ENCODE measurements at regions not wholly inside any gene's neighbourhood (a gene's known extent, or its start where the extent isn't known, plus 50 kb on each side); places are given as distances from the start of the nearest gene placed in this dataset.
"Not testable (repeated sequence)": the region's sequence is repeated elsewhere in the genome, so short reads cannot be mapped to it uniquely, and the experiment has no call there.

GRCh38 chr3:182149594-182149993 lies 437.9 kb downstream of the SOX2 start:
- no peak for TF ChIP-seq CTCF (IDR thresholded peaks at IDR 0.05; ENCODE audit: insufficient read depth, low read length)
- no peak for DNase-seq (ENCODE audit: low read depth)
- H3K4me3 ChIP-seq (ENCODE audit: low read depth, low read length) = no peak overlapping the region

GRCh38 chr3:182156326-182156725 lies 444.6 kb downstream of the SOX2 start:
- DNase-seq (ENCODE audit: low read depth); H3K4me3 ChIP-seq (ENCODE audit: low read depth, low read length): not testable (repeated sequence)

GRCh38 chr3:182165234-182165633 lies 453.5 kb downstream of the SOX2 start:
- no peak for DNase-seq (ENCODE audit: low read depth)
- TF ChIP-seq CTCF (IDR thresholded peaks at IDR 0.05; ENCODE audit: insufficient read depth, low read length) = no peak
- no peak overlapping the region for H3K4me3 ChIP-seq (ENCODE audit: low read depth, low read length)

GRCh38 chr3:182172534-182172933 lies 460.8 kb downstream of the SOX2 start:
- no peak for TF ChIP-seq CTCF (IDR thresholded peaks at IDR 0.05; ENCODE audit: insufficient read depth, low read length)
- DNase-seq (ENCODE audit: low read depth) = no peak
- H3K4me3 ChIP-seq (ENCODE audit: low read depth, low read length) = no peak overlapping the region

- no peak for TF ChIP-seq CTCF (IDR thresholded peaks at IDR 0.05; ENCODE audit: insufficient read depth, low read length)
- no peak for DNase-seq (ENCODE audit: low read depth)
These were observed 466.9 kb downstream of the SOX2 start for GRCh38 chr3:182178488-182179200.

GRCh38 chr3:182179631-182180030 lies 467.9 kb downstream of the SOX2 start:
- no peak for DNase-seq (ENCODE audit: low read depth)
- H3K4me3 ChIP-seq (ENCODE audit: low read depth, low read length) = no peak overlapping the region
- no peak for TF ChIP-seq CTCF (IDR thresholded peaks at IDR 0.05; ENCODE audit: insufficient read depth, low read length)

More at GRCh38 chr3:182178488-182179200, 466.9 kb downstream of the SOX2 start:
- H3K4me3 ChIP-seq (ENCODE audit: low read depth, low read length) = no peak overlapping the region

- no peak overlapping the region for H3K4me3 ChIP-seq (ENCODE audit: low read depth, low read length)
- no peak for DNase-seq (ENCODE audit: low read depth)
- TF ChIP-seq CTCF (IDR thresholded peaks at IDR 0.05; ENCODE audit: insufficient read depth, low read length) = no peak
These were observed 469.1 kb downstream of the SOX2 start for GRCh38 chr3:182180654-182181385.

All from fibroblast of the aortic adventitia (primary cell).